ENCODE measurements at regions not wholly inside any gene's neighbourhood (a gene's known extent, or its start where the extent isn't known, plus 50 kb on each side); places are given as distances from the start of the nearest gene placed in this dataset.
"Not testable (repeated sequence)": the region's sequence is repeated elsewhere in the genome, so short reads cannot be mapped to it uniquely, and the experiment has no call there.

DNA sequence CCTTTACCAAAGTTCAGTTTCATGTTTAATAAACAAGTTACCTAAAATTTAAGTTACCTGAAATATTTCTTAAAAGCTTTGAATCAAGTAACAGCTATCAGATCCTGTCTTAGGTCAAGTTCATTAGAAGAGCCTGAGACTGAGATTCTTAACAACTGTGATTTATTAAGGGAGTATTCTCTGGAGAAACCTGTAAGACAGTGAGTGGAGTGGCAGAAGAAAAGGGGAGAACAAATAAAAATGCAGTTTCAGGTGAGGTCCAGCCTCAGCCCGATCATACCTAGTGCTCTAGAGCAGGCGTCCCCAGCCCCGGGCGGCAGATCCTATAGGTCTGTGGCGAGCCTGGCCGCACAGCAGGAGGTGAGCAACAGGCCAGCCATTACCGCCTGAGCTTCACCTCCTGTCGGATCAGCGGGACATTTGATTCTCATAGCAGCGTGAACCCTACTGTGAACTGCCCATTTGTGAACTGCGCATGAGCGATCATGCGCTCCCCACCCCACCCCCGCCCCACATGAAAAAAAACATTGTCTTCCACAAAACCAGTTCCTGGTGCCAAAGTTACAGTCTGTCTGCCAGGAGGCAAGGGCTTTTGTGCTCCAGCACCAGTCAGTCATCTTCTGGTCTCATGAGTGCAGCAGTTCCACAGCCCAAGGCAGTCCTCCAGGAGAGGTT is 59.2 kb upstream of the ADGRB3 start:
- CTCF ChIA-PET: no interaction called here

GRCh38 chr6:68572975-68573374 is 62.1 kb upstream of the ADGRB3 start:
- POLR2A ChIA-PET: no interaction called here
- CTCF ChIA-PET: no interaction called here
- no peak overlapping the region for H3K27ac Mint-ChIP-seq
- no peaks in the 10 kb centered on the region for H3K9me3 Mint-ChIP-seq
- no peaks in the 10 kb centered on the region for H3K27me3 Mint-ChIP-seq
- no peak for DNase-seq
- H3K4me1 Mint-ChIP-seq: no peaks in the 10 kb centered on the region
- H3K4me3 Mint-ChIP-seq: no peak overlapping the region
- H3K36me3 Mint-ChIP-seq (ENCODE audit: low read depth): no peaks in the 10 kb centered on the region

More for the DNA sequence above, 59.2 kb upstream of the ADGRB3 start:
- no peak for DNase-seq
- H3K9me3 Mint-ChIP-seq: no peaks in the 10 kb centered on the region
- no peak overlapping the region for H3K4me3 Mint-ChIP-seq
- H3K36me3 Mint-ChIP-seq (ENCODE audit: low read depth): no peaks in the 10 kb centered on the region
- H3K4me1 Mint-ChIP-seq: no peaks in the 10 kb centered on the region
- POLR2A ChIA-PET: no interaction called here
- no peaks in the 10 kb centered on the region for H3K27me3 Mint-ChIP-seq
- H3K27ac Mint-ChIP-seq: no peak overlapping the region

- ChIA-PET POLR2A (no interaction called here), CTCF (no interaction called here)
- H3K9me3 Mint-ChIP-seq: no peaks in the 10 kb centered on the region
- no peaks in the 10 kb centered on the region for H3K36me3 Mint-ChIP-seq (ENCODE audit: low read depth)
- H3K4me1 Mint-ChIP-seq: no peaks in the 10 kb centered on the region
- H3K27me3 Mint-ChIP-seq: no peaks in the 10 kb centered on the region
- H3K27ac Mint-ChIP-seq: no peak overlapping the region
- no peak overlapping the region for H3K4me3 Mint-ChIP-seq
- DNase-seq: no peak
These were observed 62.6 kb upstream of the ADGRB3 start for GRCh38 chr6:68572525-68572924.

DNA sequence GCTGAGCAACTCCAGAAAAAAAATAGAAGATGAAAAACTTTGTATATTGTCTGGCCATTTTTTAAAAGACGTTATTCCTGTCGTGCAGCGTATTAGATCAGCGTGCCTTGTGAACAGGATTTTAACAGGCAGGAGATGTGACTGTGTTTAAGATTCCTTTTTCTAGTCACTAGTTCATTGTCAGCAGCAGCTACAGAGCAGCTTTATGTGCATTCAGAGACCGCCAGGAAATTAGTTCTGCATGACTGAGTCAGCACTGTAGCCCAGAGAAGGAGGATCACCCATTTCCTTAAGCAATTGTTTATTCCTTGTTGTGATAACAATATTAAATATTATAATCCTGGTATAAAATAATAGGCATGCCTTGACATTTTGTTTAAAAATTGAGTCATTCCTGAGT is 75.4 kb upstream of the ADGRB3 start:
- no peak for DNase-seq
- Mint-ChIP-seq H3K27me3 (no peaks in the 10 kb centered on the region), H3K9me3 (no peaks in the 10 kb centered on the region), H3K27ac (no peak overlapping the region), H3K4me3 (no peak overlapping the region), H3K36me3 (ENCODE audit: low read depth) (no peaks in the 10 kb centered on the region), H3K4me1 (no peaks in the 10 kb centered on the region)
- CTCF ChIA-PET: no interaction called here
- POLR2A ChIA-PET: no interaction called here

GRCh38 chr6:68559070-68559469 is 76.0 kb upstream of the ADGRB3 start:
- ChIA-PET CTCF (no interaction called here), POLR2A (no interaction called here)
- Mint-ChIP-seq H3K27me3 (no peaks in the 10 kb centered on the region), H3K4me1 (no peaks in the 10 kb centered on the region), H3K4me3 (no peak overlapping the region), H3K27ac (no peak overlapping the region), H3K9me3 (no peaks in the 10 kb centered on the region), H3K36me3 (ENCODE audit: low read depth) (no peaks in the 10 kb centered on the region)
- DNase-seq: no peak

GRCh38 chr6:68546620-68547019 is 88.5 kb upstream of the ADGRB3 start:
- ChIA-PET CTCF (no interaction called here), POLR2A (no interaction called here)
- no peak overlapping the region for H3K4me3 Mint-ChIP-seq
- no peak overlapping the region for H3K27ac Mint-ChIP-seq
- peaks cover 3% of the 10 kb centered on the region for H3K9me3 Mint-ChIP-seq
- H3K4me1 Mint-ChIP-seq: no peaks in the 10 kb centered on the region
- H3K27me3 Mint-ChIP-seq: no peaks in the 10 kb centered on the region
- no peaks in the 10 kb centered on the region for H3K36me3 Mint-ChIP-seq (ENCODE audit: low read depth)
- no peak for DNase-seq

GRCh38 chr6:68544450-68544849 is 90.6 kb upstream of the ADGRB3 start:
- peaks cover 3% of the 10 kb centered on the region for H3K9me3 Mint-ChIP-seq
- ChIA-PET CTCF (no interaction called here), POLR2A (no interaction called here)
- no peaks in the 10 kb centered on the region for H3K4me1 Mint-ChIP-seq
- no peak for DNase-seq
- H3K27ac Mint-ChIP-seq: no peak overlapping the region
- H3K27me3 Mint-ChIP-seq: no peaks in the 10 kb centered on the region
- no peak overlapping the region for H3K4me3 Mint-ChIP-seq
- H3K36me3 Mint-ChIP-seq (ENCODE audit: low read depth): no peaks in the 10 kb centered on the region

- Mint-ChIP-seq H3K27me3 (no peaks in the 10 kb centered on the region), H3K9me3 (peaks cover 4% of the 10 kb centered on the region), H3K36me3 (ENCODE audit: low read depth) (no peaks in the 10 kb centered on the region), H3K4me3 (no peak overlapping the region), H3K27ac (no peak overlapping the region), H3K4me1 (no peaks in the 10 kb centered on the region)
- POLR2A ChIA-PET: no interaction called here
- CTCF ChIA-PET: no interaction called here
- DNase-seq: no peak
These were observed 101.7 kb upstream of the ADGRB3 start for GRCh38 chr6:68533339-68533795.

GRCh38 chr6:68527691-68528090 is 107.4 kb upstream of the ADGRB3 start:
- peaks cover 5% of the 10 kb centered on the region for H3K9me3 Mint-ChIP-seq
- no peaks in the 10 kb centered on the region for H3K36me3 Mint-ChIP-seq (ENCODE audit: low read depth)
- ChIA-PET CTCF (no interaction called here), POLR2A (no interaction called here)
- no peak for DNase-seq
- H3K4me3 Mint-ChIP-seq: no peak overlapping the region
- no peaks in the 10 kb centered on the region for H3K27me3 Mint-ChIP-seq
- no peaks in the 10 kb centered on the region for H3K4me1 Mint-ChIP-seq
- H3K27ac Mint-ChIP-seq: no peak overlapping the region

- Mint-ChIP-seq H3K36me3 (ENCODE audit: low read depth) (no peaks in the 10 kb centered on the region), H3K4me1 (no peaks in the 10 kb centered on the region), H3K27me3 (no peaks in the 10 kb centered on the region), H3K9me3 (peaks cover 4% of the 10 kb centered on the region), H3K4me3 (no peak overlapping the region), H3K27ac (no peak overlapping the region)
- no peak for DNase-seq
- CTCF ChIA-PET: no interaction called here
- POLR2A ChIA-PET: no interaction called here
These were observed 128.2 kb upstream of the ADGRB3 start for GRCh38 chr6:68506911-68507310.

DNA sequence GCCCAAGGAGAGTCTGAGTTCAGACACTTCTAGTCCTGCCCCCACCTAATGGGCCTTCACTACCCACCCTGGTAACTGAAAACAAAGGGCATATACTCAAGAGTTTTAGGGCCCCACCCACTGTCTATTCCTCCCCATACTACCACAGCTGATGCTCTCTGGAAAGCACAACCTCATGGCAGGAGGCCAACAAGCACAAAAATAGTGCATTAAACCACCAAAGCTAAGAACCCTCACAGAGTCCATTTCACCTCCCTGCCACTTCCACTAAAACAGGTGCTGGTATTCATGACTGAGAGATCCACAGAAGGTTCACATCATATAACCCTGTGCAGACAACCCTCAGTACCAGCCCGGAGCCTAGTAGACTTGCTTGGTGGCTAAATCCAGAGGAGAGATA is 132.1 kb upstream of the ADGRB3 start:
- H3K4me3 Mint-ChIP-seq: no peak overlapping the region

GRCh38 chr6:68497927-68498326 is 137.2 kb upstream of the ADGRB3 start:
- ChIA-PET CTCF (no interaction called here), POLR2A (no interaction called here)
- no peaks in the 10 kb centered on the region for H3K27me3 Mint-ChIP-seq
- H3K27ac Mint-ChIP-seq: no peak overlapping the region
- no peaks in the 10 kb centered on the region for H3K4me1 Mint-ChIP-seq
- no peak overlapping the region for H3K4me3 Mint-ChIP-seq
- DNase-seq: no peak
- H3K9me3 Mint-ChIP-seq: no peaks in the 10 kb centered on the region
- no peaks in the 10 kb centered on the region for H3K36me3 Mint-ChIP-seq (ENCODE audit: low read depth)

More for the DNA sequence above, 132.1 kb upstream of the ADGRB3 start:
- H3K9me3 Mint-ChIP-seq: peaks cover 4% of the 10 kb centered on the region
- no peaks in the 10 kb centered on the region for H3K36me3 Mint-ChIP-seq (ENCODE audit: low read depth)
- POLR2A ChIA-PET: no interaction called here
- no peak overlapping the region for H3K27ac Mint-ChIP-seq
- H3K4me1 Mint-ChIP-seq: no peaks in the 10 kb centered on the region
- CTCF ChIA-PET: no interaction called here
- DNase-seq: no peak
- H3K27me3 Mint-ChIP-seq: no peaks in the 10 kb centered on the region

DNA sequence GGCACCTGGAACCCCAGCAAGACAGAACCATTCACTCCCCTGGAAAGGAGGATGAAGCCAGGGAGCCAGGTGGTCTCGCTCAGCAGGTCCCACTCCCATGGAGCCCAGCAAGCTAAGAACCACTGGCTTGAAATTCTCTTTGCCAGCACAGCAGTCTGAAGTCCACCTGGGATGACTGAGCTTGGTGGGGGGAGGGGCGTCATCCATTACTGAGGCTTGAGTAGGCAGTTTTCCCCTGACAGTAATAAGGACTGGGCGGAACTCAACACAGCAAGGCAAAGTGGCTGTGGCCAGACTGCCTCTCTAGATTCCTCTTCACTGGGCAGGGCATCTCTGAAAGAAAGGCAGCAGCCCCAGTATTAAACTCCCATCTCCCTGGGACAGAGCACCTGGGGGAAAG is 140.2 kb upstream of the ADGRB3 start:
- H3K4me3 Mint-ChIP-seq; H3K36me3 Mint-ChIP-seq (ENCODE audit: low read depth); H3K27me3 Mint-ChIP-seq; DNase-seq; H3K9me3 Mint-ChIP-seq; H3K27ac Mint-ChIP-seq; POLR2A ChIA-PET; CTCF ChIA-PET; H3K4me1 Mint-ChIP-seq: not testable (repeated sequence)

- Mint-ChIP-seq H3K9me3 (no peaks in the 10 kb centered on the region), H3K36me3 (ENCODE audit: low read depth) (no peaks in the 10 kb centered on the region), H3K4me1 (no peaks in the 10 kb centered on the region), H3K27ac (no peak overlapping the region), H3K4me3 (no peak overlapping the region), H3K27me3 (no peaks in the 10 kb centered on the region)
- CTCF ChIA-PET: no interaction called here
- no peak for DNase-seq
- POLR2A ChIA-PET: no interaction called here
These were observed 158.5 kb upstream of the ADGRB3 start for GRCh38 chr6:68476611-68477010.
